ENCODE measurements at regions not wholly inside any gene's neighbourhood (a gene's known extent, or its start where the extent isn't known, plus 50 kb on each side); places are given as distances from the start of the nearest gene placed in this dataset.
A peak's percentile ranks its signal among the peaks of the same experiment; 100 is the strongest.

- H3K36me3 ChIP-seq, result no peaks in the 10 kb centered on the region
- H3K27me3 ChIP-seq, result no peaks in the 10 kb centered on the region
- DNase-seq, result no peak
- H3K4me3 ChIP-seq, result no peak overlapping the region
- H3K9me3 ChIP-seq, result no peaks in the 10 kb centered on the region
These were observed 181.0 kb downstream of the KTN1 start for GRCh38 chr14:55760789-55761566.

DNA sequence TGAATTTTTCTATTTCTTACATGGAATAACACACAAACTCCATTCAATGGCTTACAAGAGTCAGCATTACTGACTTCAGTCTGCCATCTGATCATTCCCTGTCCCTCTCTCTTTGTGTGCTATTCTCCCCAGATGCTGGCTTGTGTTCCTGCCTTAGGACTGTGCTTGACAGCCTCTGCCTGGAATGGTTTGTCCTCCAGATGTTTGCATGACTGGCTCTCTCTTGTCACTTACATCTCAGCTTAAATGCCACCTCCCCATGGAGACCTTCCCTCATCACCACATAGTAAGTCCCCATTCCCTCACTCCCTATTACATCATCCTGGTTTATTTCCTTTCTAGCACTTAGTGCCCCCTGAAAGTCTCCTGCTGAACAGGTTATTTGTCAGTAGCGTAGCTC lies 181.6 kb downstream of the KTN1 start:
- DNase-seq, result no peak

GRCh38 chr14:55762595-55763232 lies 182.7 kb downstream of the KTN1 start:
- Histone ChIP-seq H3K4me3 (no peak overlapping the region), H3K27me3 (no peaks in the 10 kb centered on the region), H3K36me3 (no peaks in the 10 kb centered on the region), H3K9me3 (no peaks in the 10 kb centered on the region)
- no peak for DNase-seq

More for the DNA sequence above, 181.6 kb downstream of the KTN1 start:
- Histone ChIP-seq H3K4me3 (no peak overlapping the region), H3K9me3 (no peaks in the 10 kb centered on the region), H3K36me3 (no peaks in the 10 kb centered on the region), H3K27me3 (no peaks in the 10 kb centered on the region)

DNA sequence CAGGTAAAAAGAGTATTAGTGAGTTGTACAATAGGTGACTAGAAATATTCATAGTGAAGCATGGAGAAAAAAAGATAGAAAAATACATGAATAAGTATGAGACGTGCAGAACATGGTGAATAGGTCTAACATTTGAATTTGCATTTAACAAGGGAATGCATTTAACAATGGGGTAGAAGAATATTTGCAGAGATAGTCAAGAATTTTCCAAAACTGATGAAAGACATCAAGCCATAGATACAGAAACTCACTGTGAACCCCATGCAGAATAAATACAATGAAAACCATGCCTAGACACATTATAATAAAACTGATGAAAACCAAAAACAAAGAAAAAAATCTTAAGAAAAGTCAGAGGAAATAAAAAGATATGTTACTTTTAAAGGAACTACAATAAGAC lies 184.8 kb downstream of the KTN1 start:
- H3K36me3 ChIP-seq, result no peaks in the 10 kb centered on the region
- H3K27me3 ChIP-seq, result no peaks in the 10 kb centered on the region
- no peak overlapping the region for H3K4me3 ChIP-seq
- DNase-seq, result no peak
- H3K9me3 ChIP-seq, result no peaks in the 10 kb centered on the region

- H3K36me3 ChIP-seq, result no peaks in the 10 kb centered on the region
- H3K27me3 ChIP-seq, result no peaks in the 10 kb centered on the region
- no peak overlapping the region for H3K4me3 ChIP-seq
- DNase-seq, result no peak
- H3K9me3 ChIP-seq, result no peaks in the 10 kb centered on the region
These were observed 186.1 kb downstream of the KTN1 start for GRCh38 chr14:55766071-55766470.

DNA sequence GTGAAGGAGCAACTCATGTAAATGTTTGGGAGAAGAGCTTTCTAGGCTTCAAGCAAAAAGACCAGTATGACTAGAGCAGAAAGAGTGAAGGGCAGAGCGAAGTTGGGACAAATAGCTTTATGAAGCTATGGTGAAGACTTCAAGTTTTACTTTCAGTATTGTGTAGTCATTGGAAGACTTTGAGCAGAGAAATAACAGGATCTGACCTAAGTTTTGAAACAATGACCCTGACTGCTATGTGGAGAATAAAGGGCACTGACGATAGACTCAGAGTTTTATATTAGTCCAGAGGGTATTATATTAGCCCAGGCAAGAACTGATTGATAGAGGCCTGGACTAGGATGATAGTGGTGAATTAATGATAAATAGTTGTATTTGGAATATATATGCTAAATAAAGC lies 187.3 kb downstream of the KTN1 start:
- Histone ChIP-seq H3K36me3 (no peaks in the 10 kb centered on the region), H3K4me3 (no peak overlapping the region), H3K27me3 (no peaks in the 10 kb centered on the region), H3K9me3 (no peaks in the 10 kb centered on the region)
- no peak for DNase-seq

GRCh38 chr14:55769877-55770276 lies 189.9 kb downstream of the KTN1 start:
- no peak for DNase-seq
- Histone ChIP-seq H3K4me3 (no peak overlapping the region), H3K36me3 (no peaks in the 10 kb centered on the region), H3K27me3 (no peaks in the 10 kb centered on the region), H3K9me3 (no peaks in the 10 kb centered on the region)

DNA sequence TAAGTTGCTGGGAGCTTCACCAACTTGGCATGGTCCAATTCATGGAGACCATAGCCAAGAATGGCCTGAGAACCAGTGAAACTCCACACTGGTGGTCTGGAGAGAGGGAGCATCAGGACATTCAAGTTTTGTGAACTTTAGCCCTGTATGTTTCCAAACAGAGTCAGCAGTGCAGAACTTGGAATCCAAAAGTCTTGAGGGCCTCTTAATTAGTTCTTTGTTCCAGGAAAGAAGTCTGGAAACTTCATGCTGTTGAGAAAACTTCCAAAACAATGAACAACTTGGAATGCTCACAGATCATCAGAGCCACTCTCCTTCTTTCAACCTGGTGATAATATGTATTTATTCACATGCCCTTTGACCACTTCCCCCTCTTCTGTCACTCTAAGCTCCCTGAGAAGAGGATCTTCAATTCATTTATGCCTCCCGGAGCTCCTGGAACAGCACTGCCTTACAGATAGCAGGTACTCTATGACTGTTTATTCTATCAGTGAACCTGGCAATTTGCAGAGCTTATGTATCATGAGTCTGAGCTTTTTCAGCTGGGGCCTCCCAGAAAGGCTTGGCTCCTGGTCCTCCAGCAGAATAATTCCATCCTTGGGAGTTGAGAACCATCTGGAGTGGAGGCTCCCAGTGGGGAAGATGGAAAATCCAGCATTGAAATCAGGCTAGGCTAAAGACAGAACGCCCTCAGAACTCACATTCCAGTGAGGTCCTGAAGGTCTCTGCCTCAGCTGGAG lies 191.4 kb downstream of the KTN1 start:
- Histone ChIP-seq H3K9me3 (no peaks in the 10 kb centered on the region), H3K27me3 (no peaks in the 10 kb centered on the region), H3K36me3 (no peaks in the 10 kb centered on the region), H3K4me3 (no peak overlapping the region)
- no peak for DNase-seq

DNA sequence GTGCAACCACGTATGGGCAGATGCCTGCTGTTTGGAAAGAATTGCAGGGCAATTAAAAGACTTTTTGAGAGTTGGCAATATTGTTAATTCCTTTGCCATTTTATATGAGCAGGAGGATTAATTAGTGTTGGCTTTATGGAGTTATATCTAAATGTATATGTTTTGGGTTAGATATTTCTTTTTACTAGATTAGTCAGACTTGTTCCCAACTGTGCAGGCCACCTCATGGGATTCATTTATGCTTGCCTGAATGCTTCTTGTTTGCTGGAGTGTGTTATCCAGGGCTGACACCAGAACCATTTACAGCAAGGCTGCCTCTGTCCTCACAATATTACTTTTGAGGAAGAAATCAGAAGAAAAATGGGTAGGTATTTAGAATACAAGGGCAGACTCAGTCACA lies 192.5 kb downstream of the KTN1 start:
- Histone ChIP-seq H3K4me3 (no peak overlapping the region), H3K27me3 (no peaks in the 10 kb centered on the region), H3K36me3 (no peaks in the 10 kb centered on the region), H3K9me3 (no peaks in the 10 kb centered on the region)
- DNase-seq, result no peak

GRCh38 chr14:55773312-55773711 lies 193.3 kb downstream of the KTN1 start:
- no peak overlapping the region for H3K4me3 ChIP-seq
- DNase-seq, result no peak
- no peaks in the 10 kb centered on the region for H3K36me3 ChIP-seq
- no peaks in the 10 kb centered on the region for H3K9me3 ChIP-seq
- H3K27me3 ChIP-seq, result no peaks in the 10 kb centered on the region

- Histone ChIP-seq H3K36me3 (no peaks in the 10 kb centered on the region), H3K4me3 (no peak overlapping the region), H3K9me3 (no peaks in the 10 kb centered on the region), H3K27me3 (no peaks in the 10 kb centered on the region)
- no peak for DNase-seq
These were observed 194.1 kb downstream of the KTN1 start for GRCh38 chr14:55773984-55774545.

DNA sequence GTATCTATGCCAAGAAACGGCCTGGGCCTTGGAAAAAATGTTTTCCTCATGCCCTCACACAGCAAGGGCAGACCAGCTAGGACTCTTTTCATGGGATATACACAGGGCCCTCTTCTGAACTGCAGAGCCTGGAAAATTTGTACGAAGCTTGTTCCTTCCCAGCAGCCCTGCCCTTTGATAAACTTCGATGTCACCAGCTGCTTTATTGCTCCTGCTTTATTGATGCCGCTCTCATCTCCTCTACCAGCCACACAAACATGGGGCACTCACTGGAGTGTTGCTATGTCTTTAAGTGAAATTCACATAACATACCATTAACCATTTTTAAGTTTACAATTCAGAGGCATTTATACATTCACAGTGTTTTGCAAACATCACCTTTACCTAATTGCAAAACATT lies 197.9 kb downstream of the KTN1 start:
- Histone ChIP-seq H3K4me3 (no peak overlapping the region), H3K9me3 (no peaks in the 10 kb centered on the region), H3K27me3 (no peaks in the 10 kb centered on the region), H3K36me3 (no peaks in the 10 kb centered on the region)
- DNase-seq, result no peak

GRCh38 chr14:55780156-55780946 lies 200.3 kb downstream of the KTN1 start:
- H3K9me3 ChIP-seq, result no peaks in the 10 kb centered on the region
- DNase-seq, result peak; percentile 50
- H3K4me3 ChIP-seq, result no peak overlapping the region
- no peaks in the 10 kb centered on the region for H3K27me3 ChIP-seq
- H3K36me3 ChIP-seq, result no peaks in the 10 kb centered on the region

DNA sequence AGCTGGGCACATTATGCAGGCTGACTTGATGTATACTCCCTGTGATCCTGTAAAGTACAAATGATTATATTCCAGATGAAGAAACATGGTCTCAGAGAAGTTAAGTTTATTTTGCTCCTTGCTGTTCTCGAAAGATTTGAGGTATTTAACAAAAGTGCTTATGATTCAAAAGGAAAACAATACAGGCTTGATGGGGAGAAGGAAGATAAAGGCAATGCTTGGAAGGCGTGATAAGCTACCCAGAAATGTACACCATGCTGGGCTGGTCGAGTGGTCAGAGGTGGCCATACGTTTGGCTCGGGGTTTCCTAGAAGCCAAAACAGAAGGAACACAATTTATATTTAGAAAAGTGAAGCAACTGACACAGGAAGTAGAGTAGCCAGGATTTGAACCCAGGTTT lies 201.0 kb downstream of the KTN1 start:
- Histone ChIP-seq H3K4me3 (no peak overlapping the region), H3K9me3 (no peaks in the 10 kb centered on the region), H3K27me3 (no peaks in the 10 kb centered on the region), H3K36me3 (no peaks in the 10 kb centered on the region)
- DNase-seq, result no peak

DNA sequence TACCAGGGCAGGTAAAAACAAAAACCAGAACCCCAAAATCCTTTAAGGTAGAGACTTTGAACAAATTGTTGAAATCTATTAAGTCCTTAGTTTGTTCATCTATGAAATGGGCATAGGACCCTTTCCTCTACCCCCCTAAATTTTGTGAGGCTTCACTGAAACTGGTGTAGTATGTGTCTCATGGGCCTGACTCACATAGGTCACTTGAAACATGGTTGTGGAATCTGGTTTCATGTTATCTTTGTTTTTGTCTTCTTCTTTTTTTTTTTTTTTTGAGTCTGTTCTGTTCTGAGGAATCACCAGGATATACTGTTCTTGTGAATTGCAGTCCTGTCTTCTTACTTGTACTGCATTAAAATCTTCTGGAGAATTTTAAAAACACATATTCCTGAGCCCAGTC lies 202.2 kb downstream of the KTN1 start:
- H3K4me3 ChIP-seq, result no peak overlapping the region
- no peaks in the 10 kb centered on the region for H3K27me3 ChIP-seq
- H3K9me3 ChIP-seq, result no peaks in the 10 kb centered on the region
- H3K36me3 ChIP-seq, result no peaks in the 10 kb centered on the region
- no peak for DNase-seq

DNA sequence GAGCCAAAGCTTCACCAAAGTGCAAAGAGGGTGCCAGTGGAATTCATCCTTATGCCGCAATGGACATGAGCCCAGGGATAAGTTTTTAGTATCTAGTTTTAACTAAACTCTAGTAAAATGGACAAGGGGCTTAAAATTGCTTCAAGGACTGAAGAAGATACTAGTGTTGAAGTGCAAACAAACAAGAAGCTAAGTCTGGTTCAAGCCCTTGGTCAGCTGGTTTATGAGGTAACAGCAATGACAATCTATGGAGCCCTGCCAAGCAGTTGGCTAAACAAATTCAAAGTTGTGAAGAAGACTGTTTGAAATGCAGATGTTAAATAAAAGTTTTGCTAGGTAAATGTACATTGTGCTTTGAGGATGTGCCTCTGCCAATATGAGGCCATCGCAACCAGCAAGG lies 209.4 kb downstream of the KTN1 start:
- no peaks in the 10 kb centered on the region for H3K27me3 ChIP-seq

More for the DNA sequence above, 209.4 kb downstream of the KTN1 start:
- Histone ChIP-seq H3K4me3 (no peak overlapping the region), H3K36me3 (no peaks in the 10 kb centered on the region), H3K9me3 (no peaks in the 10 kb centered on the region)
- DNase-seq, result peak; percentile 5

Data from MG63 (cell line).